SK-N-SH (cell line): ENCODE measurements at regions not wholly inside any gene's neighbourhood (a gene's known extent, or its start where the extent isn't known, plus 50 kb on each side); places are given as distances from the start of the nearest gene placed in this dataset.

Experiments
- CTCF ChIA-PET: fragments of 300-600, 350-600 bp; formaldehyde crosslinking; extraction: SDS; loops from one replicate; lab custom pipeline; 2021; lab: Yijun Ruan, JAX
- POLR2A ChIA-PET: fragments of 350-600 bp; sonication (Branson Sonifier 250); formaldehyde crosslinking; extraction: SDS; loops from one replicate; lab custom pipeline; 2020; ENCODE audit warnings: antibody characterized with exemption, inconsistent platforms; lab: Yijun Ruan, JAX
- DNase-seq: peaks from one replicate; pipeline ENCODE4 v3.0.0; 2012
- H2AFZ ChIP-seq: fragments of 200-600 bp; sonication (generic); 2 replicates; pipeline ENCODE4 v1.8.1; 2016; ENCODE audit warnings: antibody characterized with exemption, mild to moderate bottlenecking, low read depth
- H3F3A ChIP-seq: fragments of 200-600 bp; sonication (generic); replicated peaks from 2 replicates; pipeline ENCODE3; 2016; ENCODE audit warnings: antibody characterized with exemption, mild to moderate bottlenecking; ENCODE audit not compliant: insufficient read depth
- H3K27ac ChIP-seq, 2 experiments: fragments of 200-500 bp in 1 of 2; fragments of 200-600 bp in 1 of 2; sonication (Bioruptor generic) in 1 of 2; sonication (generic), shearing (Covaris generic) in 1 of 2; 2 replicates each; pipeline versions ENCODE4 v1.5.1 to v1.6.1; 2014 to 2016; ENCODE audit warnings: low read depth in 2 of 2, inconsistent platforms in 1 of 2, low read length in 1 of 2, mild to moderate bottlenecking in 1 of 2, mixed read lengths in 1 of 2
- H3K27me3 ChIP-seq: fragments of 200-600 bp; sonication (generic), shearing (Covaris generic); 2 replicates; pipeline ENCODE4 v1.6.1; 2016; ENCODE audit warnings: mixed run types; ENCODE audit not compliant: insufficient read depth
- H3K36me3 ChIP-seq, 2 experiments: fragments of 200-500 bp in 1 of 2; fragments of 200-600 bp in 1 of 2; sonication (Bioruptor generic) in 1 of 2; sonication (generic) in 1 of 2; replicated peaks in 1 of 2; 2 replicates each; pipeline versions ENCODE3 to v1.5.1; 2014 to 2016; ENCODE audit warnings: low read length in 1 of 2, mild to moderate bottlenecking in 1 of 2; ENCODE audit not compliant: insufficient read depth in 2 of 2, control insufficient read depth in 1 of 2
- H3K4me1 ChIP-seq, 2 experiments: fragments of 200-500 bp in 1 of 2; fragments of 200-600 bp in 1 of 2; sonication (Bioruptor generic) in 1 of 2; sonication (generic), shearing (Covaris generic) in 1 of 2; 2 replicates each; pipeline versions ENCODE4 v1.5.1 to v1.6.1; 2014 to 2016; ENCODE audit warnings: low read depth in 1 of 2, low read length in 1 of 2, mixed run types in 1 of 2; ENCODE audit not compliant: insufficient read depth in 2 of 2, control insufficient read depth in 1 of 2
- H3K4me2 ChIP-seq: fragments of 200-600 bp; sonication (generic), shearing (Covaris generic); 2 replicates; pipeline ENCODE4 v1.6.1; 2017; ENCODE audit warnings: mixed run types
- H3K4me3 ChIP-seq, 2 experiments: fragments of 200-500 bp in 1 of 2; fragments of 200-600 bp in 1 of 2; sonication (Bioruptor generic) in 1 of 2; sonication (generic), shearing (Covaris generic) in 1 of 2; 2 replicates each; pipeline versions ENCODE4 v1.5.1 to v1.8.1; 2014 to 2016; ENCODE audit warnings: low read depth in 2 of 2, inconsistent platforms in 1 of 2, low read length in 1 of 2, mild to moderate bottlenecking in 1 of 2, mixed read lengths in 1 of 2, moderate library complexity in 1 of 2
- H3K79me2 ChIP-seq: fragments of 200-600 bp; sonication (generic); 2 replicates; pipeline ENCODE4 v1.8.1; 2017; ENCODE audit warnings: mild to moderate bottlenecking; ENCODE audit not compliant: insufficient read depth
- H3K9ac ChIP-seq: fragments of 200-600 bp; sonication (generic); 2 replicates; pipeline ENCODE4 v1.6.1; 2017; ENCODE audit warnings: mixed run types
- H3K9me2 ChIP-seq: fragments of 200-600 bp; sonication (generic); 2 replicates; pipeline ENCODE4 v1.6.1; 2017; ENCODE audit warnings: mixed run types
- H3K9me3 ChIP-seq: fragments of 200-600 bp; sonication (generic); 2 replicates; pipeline ENCODE4 v1.6.1; 2017; ENCODE audit warnings: mixed run types, mild to moderate bottlenecking, moderate library complexity
- H4K20me1 ChIP-seq: fragments of 200-600 bp; sonication (generic); 2 replicates; pipeline ENCODE4 v1.6.1; 2017; ENCODE audit warnings: mild to moderate bottlenecking, mixed run types; ENCODE audit not compliant: insufficient read depth
- EZH2phosphoT487 ChIP-seq: fragments of 200-600 bp; sonication (generic); IDR thresholded peaks from 2 replicates; pipeline ENCODE4 v1.6.1; 2017; ENCODE audit warnings: low read depth, mixed run types, mild to moderate bottlenecking, antibody characterized with exemption, moderate library complexity, borderline replicate concordance
- FOSL2 ChIP-seq: IDR thresholded peaks from 2 replicates; pipeline ENCODE4 v1.4.0; 2012; ENCODE audit warnings: low read depth, mild to moderate bottlenecking, moderate library complexity, borderline replicate concordance
- FOXM1 ChIP-seq: IDR thresholded peaks from 2 replicates; pipeline ENCODE4 v1.4.0; 2012; ENCODE audit warnings: low read depth, mild to moderate bottlenecking
- JUND ChIP-seq: IDR thresholded peaks from 2 replicates; pipeline ENCODE4 v1.4.0; 2012
- MXI1 ChIP-seq: IDR thresholded peaks from 2 replicates; pipeline ENCODE4 v1.6.1; 2012; ENCODE audit warnings: mild to moderate bottlenecking, low read depth, low read length, improper control_type of control experiment
- NFIC ChIP-seq: IDR thresholded peaks from 2 replicates; pipeline ENCODE4 v1.4.0; 2012; ENCODE audit warnings: borderline replicate concordance
- NRF1 ChIP-seq: IDR thresholded peaks from 2 replicates; pipeline ENCODE4 v1.6.1; 2012; ENCODE audit warnings: low read depth, mild to moderate bottlenecking, low read length
- POLR2AphosphoS5 ChIP-seq: IDR thresholded peaks from 2 replicates; pipeline ENCODE4 v1.6.1; 2012; ENCODE audit warnings: low read depth, low read length
- RCOR1 ChIP-seq: fragments of 150-350 bp; IDR thresholded peaks from 2 replicates; pipeline ENCODE4 v1.6.1; 2017; ENCODE audit warnings: antibody characterized with exemption, low read length
- RFX5 ChIP-seq: IDR thresholded peaks from 2 replicates; pipeline ENCODE4 v1.6.1; 2012; ENCODE audit warnings: mild to moderate bottlenecking, improper control_type of control experiment, low read length
- SIN3A ChIP-seq: IDR thresholded peaks from 2 replicates; pipeline ENCODE4 v1.6.1; 2012; ENCODE audit warnings: low read depth, mild to moderate bottlenecking, low read length, moderate library complexity, borderline replicate concordance
- TCF12 ChIP-seq: IDR thresholded peaks from 2 replicates; pipeline ENCODE4 v1.4.0; 2012
- YY1 ChIP-seq: IDR thresholded peaks from 2 replicates; pipeline ENCODE4 v1.4.0; 2012; ENCODE audit warnings: low read depth, mild to moderate bottlenecking
- WGBS: methylation state at CpG from one replicate; pipeline ENCODE4 v1.1.6; 2017; ENCODE audit warnings: low lambda C conversion rate; 5-methylcytosine and 5-hydroxymethylcytosine counted together
- TF ChIP-seq, protein P1 (sequence below): IDR thresholded peaks from 2 replicates; pipeline ENCODE4; 2012
- TF ChIP-seq, protein P2 (sequence below): fragments of 150-350 bp; IDR thresholded peaks from 2 replicates; pipeline ENCODE4 v1.6.1; 2016; ENCODE audit warnings: mild to moderate bottlenecking, low read depth, low read length
- TF ChIP-seq, protein P3 (sequence below): IDR thresholded peaks from 2 replicates; pipeline ENCODE4 v1.4.0; 2012; ENCODE audit warnings: low read depth
- TF ChIP-seq, protein P4 (sequence below): fragments of 200-600 bp; sonication (generic); IDR thresholded peaks from 2 replicates; pipeline ENCODE4 v1.6.1; 2017; ENCODE audit warnings: antibody characterized with exemption, mild to moderate bottlenecking, moderate library complexity
- TF ChIP-seq, protein P5 (sequence below): fragments of 150-350 bp; IDR thresholded peaks from 2 replicates; pipeline ENCODE4 v1.6.1; 2017; ENCODE audit warnings: antibody characterized with exemption, low read length, low read depth, borderline replicate concordance
- TF ChIP-seq, protein P6 (sequence below): IDR thresholded peaks from 2 replicates; pipeline ENCODE4 v1.4.0; 2012; ENCODE audit warnings: low read depth, borderline replicate concordance

DNA sequence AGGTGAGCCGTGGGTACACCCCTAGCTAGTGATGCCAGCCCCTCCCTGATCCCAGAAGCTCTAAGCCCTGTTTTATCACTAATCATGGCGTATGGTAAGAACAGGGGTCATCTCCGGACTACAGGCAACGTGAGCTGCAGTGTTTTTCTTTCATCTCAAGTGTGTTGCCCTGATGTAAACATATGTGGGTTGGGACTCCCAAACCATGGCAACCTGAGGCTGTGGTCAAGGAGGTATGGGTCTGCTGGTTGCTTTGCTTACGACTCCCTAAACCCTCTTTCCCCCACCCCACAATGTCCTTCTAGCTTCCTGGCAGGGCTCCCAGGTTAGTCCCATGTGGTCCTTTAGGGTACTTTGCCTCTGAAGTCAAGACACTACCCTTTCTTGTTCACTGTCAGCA is 53.6 kb upstream of the AFF3 start (continued):
- TF ChIP-seq FOXM1 (no peak), SIN3A (no peak)
- TF ChIP-seq, protein P1, sequence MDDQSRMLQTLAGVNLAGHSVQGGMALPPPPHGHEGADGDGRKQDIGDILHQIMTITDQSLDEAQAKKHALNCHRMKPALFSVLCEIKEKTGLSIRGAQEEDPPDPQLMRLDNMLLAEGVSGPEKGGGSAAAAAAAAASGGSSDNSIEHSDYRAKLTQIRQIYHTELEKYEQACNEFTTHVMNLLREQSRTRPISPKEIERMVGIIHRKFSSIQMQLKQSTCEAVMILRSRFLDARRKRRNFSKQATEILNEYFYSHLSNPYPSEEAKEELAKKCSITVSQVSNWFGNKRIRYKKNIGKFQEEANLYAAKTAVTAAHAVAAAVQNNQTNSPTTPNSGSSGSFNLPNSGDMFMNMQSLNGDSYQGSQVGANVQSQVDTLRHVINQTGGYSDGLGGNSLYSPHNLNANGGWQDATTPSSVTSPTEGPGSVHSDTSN: no peak

DNA sequence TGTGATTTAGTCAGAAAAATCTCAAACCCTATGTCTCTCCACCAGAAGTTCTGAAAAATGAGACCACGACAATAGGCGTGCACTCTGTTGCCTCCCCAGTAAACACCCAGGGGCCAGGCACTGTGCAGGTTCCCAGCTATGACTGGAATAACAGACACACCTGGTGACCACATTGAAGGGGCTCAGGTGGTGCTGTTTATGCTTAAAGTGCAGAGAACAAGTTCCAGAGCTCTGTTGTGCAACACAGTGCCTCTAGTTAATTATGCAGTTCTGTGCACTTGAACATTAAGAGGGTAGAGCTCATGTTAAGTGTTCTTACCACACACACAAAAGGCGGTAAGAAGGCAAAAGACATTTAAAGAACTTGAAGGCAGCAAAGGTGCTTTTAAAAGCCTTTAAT is 52.6 kb upstream of the AFF3 start:
- CTCF ChIA-PET: interaction anchor here (0.5 to 2.2 kb wide), 4 partner anchors 10 to 72 kb away, joined by 3 to 8 read pairs (median 4); no protein-coding TSS in a partner anchor
- H3K36me3 ChIP-seq: no peaks in the 10 kb centered on the region
- DNase-seq: no peak
- no peaks in the 10 kb centered on the region for H3K27me3 ChIP-seq
- no peak overlapping the region for H2AFZ ChIP-seq
- no peaks in the 10 kb centered on the region for H4K20me1 ChIP-seq
- no peaks in the 10 kb centered on the region for H3K79me2 ChIP-seq
- POLR2A ChIA-PET: no interaction called here
- no peaks in the 10 kb centered on the region for H3K9me3 ChIP-seq
- peaks cover 12 to 22% of the 10 kb centered on the region in 2 experiments; a peak in 3 of 4 replicates for H3K4me1 ChIP-seq
- no peak overlapping the region for H3K9ac ChIP-seq
- 61% methylated on average over 3 of the region's 3 CpGs for WGBS
- H3K4me2 ChIP-seq: no peak overlapping the region
- no peaks in the 10 kb centered on the region for H3F3A ChIP-seq
- TF ChIP-seq, protein P2, sequence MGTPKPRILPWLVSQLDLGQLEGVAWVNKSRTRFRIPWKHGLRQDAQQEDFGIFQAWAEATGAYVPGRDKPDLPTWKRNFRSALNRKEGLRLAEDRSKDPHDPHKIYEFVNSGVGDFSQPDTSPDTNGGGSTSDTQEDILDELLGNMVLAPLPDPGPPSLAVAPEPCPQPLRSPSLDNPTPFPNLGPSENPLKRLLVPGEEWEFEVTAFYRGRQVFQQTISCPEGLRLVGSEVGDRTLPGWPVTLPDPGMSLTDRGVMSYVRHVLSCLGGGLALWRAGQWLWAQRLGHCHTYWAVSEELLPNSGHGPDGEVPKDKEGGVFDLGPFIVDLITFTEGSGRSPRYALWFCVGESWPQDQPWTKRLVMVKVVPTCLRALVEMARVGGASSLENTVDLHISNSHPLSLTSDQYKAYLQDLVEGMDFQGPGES: no peak
- TF ChIP-seq MXI1 (no peak), TCF12 (no peak), RFX5 (no peak), FOSL2 (no peak), JUND (no peak), NFIC (no peak), POLR2AphosphoS5 (no peak), RCOR1 (no peak), EZH2phosphoT487 (no peak), YY1 (no peak), FOXM1 (no peak), NRF1 (no peak)
- TF ChIP-seq, protein P3, sequence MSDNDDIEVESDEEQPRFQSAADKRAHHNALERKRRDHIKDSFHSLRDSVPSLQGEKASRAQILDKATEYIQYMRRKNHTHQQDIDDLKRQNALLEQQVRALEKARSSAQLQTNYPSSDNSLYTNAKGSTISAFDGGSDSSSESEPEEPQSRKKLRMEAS: no peak
- TF ChIP-seq, protein P4, sequence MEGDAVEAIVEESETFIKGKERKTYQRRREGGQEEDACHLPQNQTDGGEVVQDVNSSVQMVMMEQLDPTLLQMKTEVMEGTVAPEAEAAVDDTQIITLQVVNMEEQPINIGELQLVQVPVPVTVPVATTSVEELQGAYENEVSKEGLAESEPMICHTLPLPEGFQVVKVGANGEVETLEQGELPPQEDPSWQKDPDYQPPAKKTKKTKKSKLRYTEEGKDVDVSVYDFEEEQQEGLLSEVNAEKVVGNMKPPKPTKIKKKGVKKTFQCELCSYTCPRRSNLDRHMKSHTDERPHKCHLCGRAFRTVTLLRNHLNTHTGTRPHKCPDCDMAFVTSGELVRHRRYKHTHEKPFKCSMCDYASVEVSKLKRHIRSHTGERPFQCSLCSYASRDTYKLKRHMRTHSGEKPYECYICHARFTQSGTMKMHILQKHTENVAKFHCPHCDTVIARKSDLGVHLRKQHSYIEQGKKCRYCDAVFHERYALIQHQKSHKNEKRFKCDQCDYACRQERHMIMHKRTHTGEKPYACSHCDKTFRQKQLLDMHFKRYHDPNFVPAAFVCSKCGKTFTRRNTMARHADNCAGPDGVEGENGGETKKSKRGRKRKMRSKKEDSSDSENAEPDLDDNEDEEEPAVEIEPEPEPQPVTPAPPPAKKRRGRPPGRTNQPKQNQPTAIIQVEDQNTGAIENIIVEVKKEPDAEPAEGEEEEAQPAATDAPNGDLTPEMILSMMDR: no peak
- TF ChIP-seq, protein P5, sequence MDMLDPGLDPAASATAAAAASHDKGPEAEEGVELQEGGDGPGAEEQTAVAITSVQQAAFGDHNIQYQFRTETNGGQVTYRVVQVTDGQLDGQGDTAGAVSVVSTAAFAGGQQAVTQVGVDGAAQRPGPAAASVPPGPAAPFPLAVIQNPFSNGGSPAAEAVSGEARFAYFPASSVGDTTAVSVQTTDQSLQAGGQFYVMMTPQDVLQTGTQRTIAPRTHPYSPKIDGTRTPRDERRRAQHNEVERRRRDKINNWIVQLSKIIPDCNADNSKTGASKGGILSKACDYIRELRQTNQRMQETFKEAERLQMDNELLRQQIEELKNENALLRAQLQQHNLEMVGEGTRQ: no peak
- TF ChIP-seq, protein P6, sequence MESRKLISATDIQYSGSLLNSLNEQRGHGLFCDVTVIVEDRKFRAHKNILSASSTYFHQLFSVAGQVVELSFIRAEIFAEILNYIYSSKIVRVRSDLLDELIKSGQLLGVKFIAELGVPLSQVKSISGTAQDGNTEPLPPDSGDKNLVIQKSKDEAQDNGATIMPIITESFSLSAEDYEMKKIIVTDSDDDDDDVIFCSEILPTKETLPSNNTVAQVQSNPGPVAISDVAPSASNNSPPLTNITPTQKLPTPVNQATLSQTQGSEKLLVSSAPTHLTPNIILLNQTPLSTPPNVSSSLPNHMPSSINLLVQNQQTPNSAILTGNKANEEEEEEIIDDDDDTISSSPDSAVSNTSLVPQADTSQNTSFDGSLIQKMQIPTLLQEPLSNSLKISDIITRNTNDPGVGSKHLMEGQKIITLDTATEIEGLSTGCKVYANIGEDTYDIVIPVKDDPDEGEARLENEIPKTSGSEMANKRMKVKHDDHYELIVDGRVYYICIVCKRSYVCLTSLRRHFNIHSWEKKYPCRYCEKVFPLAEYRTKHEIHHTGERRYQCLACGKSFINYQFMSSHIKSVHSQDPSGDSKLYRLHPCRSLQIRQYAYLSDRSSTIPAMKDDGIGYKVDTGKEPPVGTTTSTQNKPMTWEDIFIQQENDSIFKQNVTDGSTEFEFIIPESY: no peak
- H3K9me2 ChIP-seq: no peaks in the 10 kb centered on the region
- H3K27ac ChIP-seq: no peak overlapping the region
- H3K4me3 ChIP-seq: no peak overlapping the region
